ENCODE measurements at regions not wholly inside any gene's neighbourhood (a gene's known extent, or its start where the extent isn't known, plus 50 kb on each side); places are given as distances from the start of the nearest gene placed in this dataset.

DNA sequence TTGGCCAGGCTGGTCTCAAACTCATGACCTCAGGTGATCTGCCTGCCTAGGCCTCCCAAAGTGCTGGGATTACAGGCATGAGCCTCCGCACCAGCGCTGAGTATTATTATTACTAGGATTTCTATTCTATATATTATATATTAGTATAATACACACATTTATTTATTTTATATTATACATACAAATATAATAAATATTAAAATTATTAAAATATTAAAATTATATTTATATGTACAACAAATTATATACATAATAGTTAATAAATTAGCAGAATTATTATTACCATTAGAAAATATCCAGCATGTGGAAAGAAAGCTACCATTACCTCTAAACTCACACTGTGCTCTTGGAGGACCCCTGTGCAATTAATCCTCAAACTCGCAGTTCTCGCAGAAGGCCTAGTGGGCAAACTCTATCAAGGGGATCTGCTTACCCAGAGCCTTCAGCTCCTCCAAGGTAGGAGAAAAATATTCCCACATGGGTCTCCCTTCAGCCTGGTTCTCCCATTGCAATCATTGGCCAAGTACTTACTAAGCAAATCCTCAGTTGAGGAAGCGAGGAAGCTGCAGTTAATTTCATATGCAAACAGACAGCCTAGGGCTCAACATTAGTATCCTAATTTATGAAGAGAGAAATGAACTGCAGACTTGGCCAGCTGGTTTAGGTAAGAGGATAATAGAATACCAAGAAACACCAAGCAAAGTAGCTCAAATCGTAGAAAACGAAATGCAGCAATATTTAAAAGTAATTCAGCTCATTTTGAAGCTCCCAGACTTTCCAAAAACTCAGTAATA lies 241.4 kb upstream of the IRX5 start:
- H3K4me3 ChIP-seq = no peak overlapping the region
- H3K9me3 ChIP-seq = no peaks in the 10 kb centered on the region
- TF ChIP-seq POLR2A (IDR thresholded peaks at IDR 0.05) = no peak
- TF ChIP-seq CTCF (IDR thresholded peaks at IDR 0.05) = no peak
- no peak for TF ChIP-seq POLR2AphosphoS5 (IDR thresholded peaks at IDR 0.05)
- no peak for TF ChIP-seq EP300 (IDR thresholded peaks at IDR 0.05)
- no peaks in the 10 kb centered on the region for H3K36me3 ChIP-seq
- 84% methylated on average over 7 of the region's 7 CpGs for WGBS
- no peak for DNase-seq (ENCODE audit: low spot score in 2 of 2)
- H3K27ac ChIP-seq = no peak overlapping the region
- H3K27me3 ChIP-seq = no peaks in the 10 kb centered on the region
- no peaks in the 10 kb centered on the region for H3K4me1 ChIP-seq

- Histone ChIP-seq H3K4me3 (no peak overlapping the region), H3K36me3 (no peaks in the 10 kb centered on the region), H3K9me3 (no peaks in the 10 kb centered on the region), H3K4me1 (no peaks in the 10 kb centered on the region), H3K27me3 (no peaks in the 10 kb centered on the region), H3K27ac (no peak overlapping the region)
- no peak for DNase-seq (ENCODE audit: low spot score in 2 of 2)
- TF ChIP-seq POLR2AphosphoS5 (IDR thresholded peaks at IDR 0.05) (no peak), EP300 (IDR thresholded peaks at IDR 0.05) (no peak), POLR2A (IDR thresholded peaks at IDR 0.05) (no peak), CTCF (IDR thresholded peaks at IDR 0.05) (no peak)
- WGBS = 96% methylated on average over 1 of the region's 1 CpG
Measured at GRCh38 chr16:54688339-54688738, 242.3 kb upstream of the IRX5 start.

- H3K4me1 ChIP-seq = no peaks in the 10 kb centered on the region
- H3K27me3 ChIP-seq = no peaks in the 10 kb centered on the region
- H3K4me3 ChIP-seq = no peak overlapping the region
- no peak for TF ChIP-seq POLR2A (IDR thresholded peaks at IDR 0.05)
- no peak for TF ChIP-seq POLR2AphosphoS5 (IDR thresholded peaks at IDR 0.05)
- no peak for TF ChIP-seq CTCF (IDR thresholded peaks at IDR 0.05)
- no peak for TF ChIP-seq EP300 (IDR thresholded peaks at IDR 0.05)
- no peak overlapping the region for H3K27ac ChIP-seq
- DNase-seq (ENCODE audit: low spot score in 2 of 2) = no peak
- no peaks in the 10 kb centered on the region for H3K9me3 ChIP-seq
- WGBS = 83% methylated on average over 8 of the region's 8 CpGs
- H3K36me3 ChIP-seq = no peaks in the 10 kb centered on the region
Measured at GRCh38 chr16:54687043-54687899, 243.4 kb upstream of the IRX5 start.

GRCh38 chr16:54685682-54686081 lies 245.0 kb upstream of the IRX5 start:
- no peaks in the 10 kb centered on the region for H3K4me1 ChIP-seq
- H3K36me3 ChIP-seq = no peaks in the 10 kb centered on the region
- TF ChIP-seq POLR2A (IDR thresholded peaks at IDR 0.05) (no peak), CTCF (IDR thresholded peaks at IDR 0.05) (no peak), EP300 (IDR thresholded peaks at IDR 0.05) (no peak), POLR2AphosphoS5 (IDR thresholded peaks at IDR 0.05) (no peak)
- DNase-seq (ENCODE audit: low spot score in 2 of 2) = no peak
- no peaks in the 10 kb centered on the region for H3K9me3 ChIP-seq
- no peaks in the 10 kb centered on the region for H3K27me3 ChIP-seq
- H3K4me3 ChIP-seq = no peak overlapping the region
- no peak overlapping the region for H3K27ac ChIP-seq

DNA sequence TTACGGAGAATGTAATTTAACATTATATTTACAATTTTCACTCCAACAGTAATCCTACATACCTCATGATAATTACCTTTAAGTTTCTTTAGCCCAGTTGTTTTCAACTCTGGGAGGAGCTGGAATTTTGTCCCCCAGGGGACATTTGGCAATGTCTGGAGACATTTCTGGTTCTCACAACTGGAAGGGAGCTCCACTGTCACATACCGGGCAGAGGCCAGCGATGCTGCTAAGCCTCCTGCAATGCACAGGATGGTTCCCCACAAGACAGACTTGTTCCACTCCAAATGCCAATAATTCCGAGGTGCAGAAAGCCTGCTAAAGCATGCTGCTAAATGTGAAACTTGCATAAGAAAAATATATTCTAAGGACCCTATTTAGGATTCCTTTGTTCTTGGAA lies 251.1 kb upstream of the IRX5 start:
- Histone ChIP-seq H3K4me3 (no peak overlapping the region), H3K27ac (no peak overlapping the region), H3K36me3 (no peaks in the 10 kb centered on the region), H3K4me1 (no peaks in the 10 kb centered on the region), H3K9me3 (no peaks in the 10 kb centered on the region), H3K27me3 (no peaks in the 10 kb centered on the region)
- no peak for DNase-seq (ENCODE audit: low spot score in 2 of 2)
- TF ChIP-seq CTCF (IDR thresholded peaks at IDR 0.05) = no peak
- no peak for TF ChIP-seq POLR2A (IDR thresholded peaks at IDR 0.05)
- TF ChIP-seq EP300 (IDR thresholded peaks at IDR 0.05) = no peak
- TF ChIP-seq POLR2AphosphoS5 (IDR thresholded peaks at IDR 0.05) = no peak
- WGBS = 73% methylated on average over 4 of the region's 4 CpGs

Data from suprapubic skin (tissue), 4 donors.